ENCODE measurements at regions not wholly inside any gene's neighbourhood (a gene's known extent, or its start where the extent isn't known, plus 50 kb on each side); places are given as distances from the start of the nearest gene placed in this dataset.

DNA sequence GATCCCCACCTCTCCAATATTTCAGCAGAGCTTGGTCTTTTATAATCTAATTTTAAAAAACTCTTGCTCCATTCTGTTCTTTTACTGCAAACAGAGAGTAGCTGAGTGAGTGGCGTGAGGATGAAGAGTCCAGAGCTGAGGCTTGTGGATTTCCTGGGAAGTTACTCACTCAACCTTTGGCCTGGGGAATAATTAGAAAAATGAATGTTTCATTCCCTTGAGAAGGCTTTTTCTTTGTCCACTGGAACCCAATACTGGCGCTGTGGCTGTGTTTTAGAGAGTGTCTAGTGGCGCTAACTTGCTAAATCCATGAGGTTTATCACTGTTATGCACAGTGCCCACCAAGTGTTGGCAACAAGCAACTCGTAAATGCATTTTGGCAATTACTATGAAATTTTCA lies 251.5 kb downstream of the HIVEP2 start:
- ChIA-PET POLR2A (no interaction called here), CTCF (interaction anchor here (0.6 to 2.6 kb wide), 22 partner anchors 9 to 734 kb away, joined by 3 to 63 read pairs (median 5); no protein-coding TSS in a partner anchor)

DNA sequence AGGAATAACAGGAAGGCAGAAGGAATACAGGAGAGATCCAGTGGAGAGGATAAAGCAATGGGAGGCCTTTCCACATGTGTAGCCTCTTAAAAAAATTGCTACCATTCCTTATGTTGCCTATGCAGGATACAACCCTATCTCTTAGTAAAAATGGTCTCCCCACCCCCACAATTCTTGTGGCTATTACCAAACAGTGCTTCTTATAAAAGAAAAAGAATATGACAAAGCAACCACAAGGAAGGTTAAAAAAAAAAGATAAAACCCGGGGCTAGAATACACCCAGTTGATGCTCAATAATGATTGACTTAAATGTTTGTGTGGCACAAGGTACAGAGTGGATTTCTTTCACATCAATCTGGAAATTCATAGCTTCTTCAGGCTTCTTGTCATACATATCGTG lies 250.9 kb downstream of the HIVEP2 start:
- Histone ChIP-seq H3K27me3 (ENCODE audit: insufficient read depth) (no peaks in the 10 kb centered on the region), H3K36me3 (replicated peaks in 1 of 2; ENCODE audit: control insufficient read depth in 1 of 2, insufficient read depth in 2 of 2, low read length in 1 of 2) (no peaks in the 10 kb centered on the region), H3K9ac (no peak overlapping the region), H3K4me3 (ENCODE audit: low read depth in 2 of 2, low read length in 1 of 2) (no peak overlapping the region), H3K79me2 (ENCODE audit: insufficient read depth) (no peaks in the 10 kb centered on the region), H3F3A (replicated peaks; ENCODE audit: insufficient read depth) (no peaks in the 10 kb centered on the region), H3K27ac (ENCODE audit: low read depth in 2 of 2, low read length in 1 of 2) (peak overlapping the region in 1 of 2 experiments; percentile 60; a peak in 1 of 4 replicates), H3K4me1 (ENCODE audit: control insufficient read depth in 1 of 2, insufficient read depth in 2 of 2, low read depth in 1 of 2, low read length in 1 of 2) (peaks cover 0 to 23% of the 10 kb centered on the region in 2 experiments; a peak in 2 of 4 replicates), H3K9me2 (no peaks in the 10 kb centered on the region), H3K9me3 (no peaks in the 10 kb centered on the region), H3K4me2 (no peak overlapping the region), H2AFZ (ENCODE audit: low read depth) (no peak overlapping the region), H4K20me1 (ENCODE audit: insufficient read depth) (no peaks in the 10 kb centered on the region)
- WGBS (ENCODE audit: low lambda C conversion rate): 87% methylated on average over 2 of the region's 2 CpGs
- TF ChIP-seq TEAD4 (IDR thresholded peaks at IDR 0.05; ENCODE audit: borderline replicate concordance, insufficient read depth) (no peak), RXRA (IDR thresholded peaks at IDR 0.05; ENCODE audit: borderline replicate concordance, low read depth) (no peak), RFX5 (IDR thresholded peaks at IDR 0.05; ENCODE audit: low read length) (no peak), RCOR1 (IDR thresholded peaks at IDR 0.05; ENCODE audit: low read length) (no peak), RAD21 (IDR thresholded peaks at IDR 0.05; ENCODE audit: low read length) (no peak), SIN3A (IDR thresholded peaks at IDR 0.05; ENCODE audit: borderline replicate concordance, low read depth, low read length) (no peak), NRF1 (IDR thresholded peaks at IDR 0.05; ENCODE audit: low read depth, low read length) (no peak)
- TF ChIP-seq, protein P1, sequence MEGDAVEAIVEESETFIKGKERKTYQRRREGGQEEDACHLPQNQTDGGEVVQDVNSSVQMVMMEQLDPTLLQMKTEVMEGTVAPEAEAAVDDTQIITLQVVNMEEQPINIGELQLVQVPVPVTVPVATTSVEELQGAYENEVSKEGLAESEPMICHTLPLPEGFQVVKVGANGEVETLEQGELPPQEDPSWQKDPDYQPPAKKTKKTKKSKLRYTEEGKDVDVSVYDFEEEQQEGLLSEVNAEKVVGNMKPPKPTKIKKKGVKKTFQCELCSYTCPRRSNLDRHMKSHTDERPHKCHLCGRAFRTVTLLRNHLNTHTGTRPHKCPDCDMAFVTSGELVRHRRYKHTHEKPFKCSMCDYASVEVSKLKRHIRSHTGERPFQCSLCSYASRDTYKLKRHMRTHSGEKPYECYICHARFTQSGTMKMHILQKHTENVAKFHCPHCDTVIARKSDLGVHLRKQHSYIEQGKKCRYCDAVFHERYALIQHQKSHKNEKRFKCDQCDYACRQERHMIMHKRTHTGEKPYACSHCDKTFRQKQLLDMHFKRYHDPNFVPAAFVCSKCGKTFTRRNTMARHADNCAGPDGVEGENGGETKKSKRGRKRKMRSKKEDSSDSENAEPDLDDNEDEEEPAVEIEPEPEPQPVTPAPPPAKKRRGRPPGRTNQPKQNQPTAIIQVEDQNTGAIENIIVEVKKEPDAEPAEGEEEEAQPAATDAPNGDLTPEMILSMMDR (IDR thresholded peaks at IDR 0.05): no peak
- ChIA-PET POLR2A (no interaction called here), CTCF (interaction anchor here (0.6 to 2.6 kb wide), 12 partner anchors 17 to 733 kb away, joined by 3 to 63 read pairs (median 6); no protein-coding TSS in a partner anchor)
- DNase-seq: no peak

More for the DNA sequence above, 251.5 kb downstream of the HIVEP2 start:
- 86% methylated on average over 4 of the region's 4 CpGs for WGBS (ENCODE audit: low lambda C conversion rate)
- H3K36me3 ChIP-seq (replicated peaks in 1 of 2; ENCODE audit: control insufficient read depth in 1 of 2, insufficient read depth in 2 of 2, low read length in 1 of 2): no peaks in the 10 kb centered on the region
- H3K4me2 ChIP-seq: peak overlapping the region; percentile 37; the same call in 1 of the 2 replicates
- no peaks in the 10 kb centered on the region for H3K9me2 ChIP-seq
- H3K4me1 ChIP-seq (ENCODE audit: control insufficient read depth in 1 of 2, insufficient read depth in 2 of 2, low read depth in 1 of 2, low read length in 1 of 2): peaks cover 0 to 23% of the 10 kb centered on the region in 2 experiments; a peak in 2 of 4 replicates
- H3K27me3 ChIP-seq (ENCODE audit: insufficient read depth): no peaks in the 10 kb centered on the region
- no peaks in the 10 kb centered on the region for H3K79me2 ChIP-seq (ENCODE audit: insufficient read depth)
- no peaks in the 10 kb centered on the region for H4K20me1 ChIP-seq (ENCODE audit: insufficient read depth)
- no peak for DNase-seq
- H3K27ac ChIP-seq (ENCODE audit: low read depth in 2 of 2, low read length in 1 of 2): peak overlapping the region; percentile 53 to 60; a peak in 3 of 4 replicates
- no peaks in the 10 kb centered on the region for H3K9me3 ChIP-seq
- no peaks in the 10 kb centered on the region for H3F3A ChIP-seq (replicated peaks; ENCODE audit: insufficient read depth)
- TF ChIP-seq RXRA (IDR thresholded peaks at IDR 0.05; ENCODE audit: borderline replicate concordance, low read depth): no peak
- no peak for TF ChIP-seq FOXJ3 (CRISPR knock-in tag; IDR thresholded peaks at IDR 0.05)
- no peak for TF ChIP-seq NFIC (IDR thresholded peaks at IDR 0.05; ENCODE audit: borderline replicate concordance)
- no peak for TF ChIP-seq MXI1 (IDR thresholded peaks at IDR 0.05; ENCODE audit: low read depth, low read length)
- TF ChIP-seq RCOR1 (IDR thresholded peaks at IDR 0.05; ENCODE audit: low read length): no peak
- no peak for TF ChIP-seq TCF12 (IDR thresholded peaks at IDR 0.05)
- TF ChIP-seq, protein P2, sequence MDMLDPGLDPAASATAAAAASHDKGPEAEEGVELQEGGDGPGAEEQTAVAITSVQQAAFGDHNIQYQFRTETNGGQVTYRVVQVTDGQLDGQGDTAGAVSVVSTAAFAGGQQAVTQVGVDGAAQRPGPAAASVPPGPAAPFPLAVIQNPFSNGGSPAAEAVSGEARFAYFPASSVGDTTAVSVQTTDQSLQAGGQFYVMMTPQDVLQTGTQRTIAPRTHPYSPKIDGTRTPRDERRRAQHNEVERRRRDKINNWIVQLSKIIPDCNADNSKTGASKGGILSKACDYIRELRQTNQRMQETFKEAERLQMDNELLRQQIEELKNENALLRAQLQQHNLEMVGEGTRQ (IDR thresholded peaks at IDR 0.05; ENCODE audit: borderline replicate concordance, low read depth, low read length): no peak
- no peak for TF ChIP-seq FOSL2 (IDR thresholded peaks at IDR 0.05; ENCODE audit: borderline replicate concordance, low read depth)
- TF ChIP-seq EP300 (IDR thresholded peaks at IDR 0.05; ENCODE audit: borderline replicate concordance in 1 of 2, low read depth in 1 of 2, low read length in 1 of 2): no peak
- no peak for TF ChIP-seq NRF1 (IDR thresholded peaks at IDR 0.05; ENCODE audit: low read depth, low read length)
- TF ChIP-seq EZH2phosphoT487 (IDR thresholded peaks at IDR 0.05; ENCODE audit: borderline replicate concordance, low read depth): no peak
- no peak for TF ChIP-seq SMC3 (IDR thresholded peaks at IDR 0.05; ENCODE audit: low read depth, low read length)
- TF ChIP-seq FOXM1 (IDR thresholded peaks at IDR 0.05; ENCODE audit: low read depth): no peak
- TF ChIP-seq TAF1 (IDR thresholded peaks at IDR 0.05; ENCODE audit: borderline replicate concordance, low read depth, low read length): no peak
- H3K4me3 ChIP-seq (ENCODE audit: low read depth in 2 of 2, low read length in 1 of 2): no peak overlapping the region
- H2AFZ ChIP-seq (ENCODE audit: low read depth): peak overlapping the region; percentile 33; the same call in 1 of the 2 replicates
- no peak overlapping the region for H3K9ac ChIP-seq

Measured in SK-N-SH (cell line).